Activated naive CD4-positive, alpha-beta T cell treated with anti-CD3 and anti-CD28 coated beads, Interleukin-2, amount 50 U/mL, for 72 hours (primary cell): ENCODE measurements at regions not wholly inside any gene's neighbourhood (a gene's known extent, or its start where the extent isn't known, plus 50 kb on each side); places are given as distances from the start of the nearest gene placed in this dataset.

Experiments
- ATAC-seq, 2 donors: fragments of 150-1000 bp; cut with Tn5 transposase; 2 replicates each; pipeline ENCODE4 v1.10.0; 2021; ENCODE audit warnings: mild to moderate bottlenecking in 2 of 2, moderate library complexity in 2 of 2
- DNase-seq, 2 donors: peaks; one replicate each; pipeline ENCODE4 v3.0.0; 2021 to 2022; ENCODE audit warnings: low spot score in 2 of 2
- H3K27ac Mint-ChIP-seq, 2 donors: one replicate each; pipeline ENCODE4 v1.8.0; 2022; ENCODE audit warnings: mild to moderate bottlenecking in 2 of 2, mixed read lengths in 2 of 2
- H3K36me3 Mint-ChIP-seq, 2 donors: one replicate each; pipeline ENCODE4 v1.8.0; 2022; ENCODE audit warnings: mixed read lengths in 2 of 2
- H3K9me3 Mint-ChIP-seq, 2 donors: one replicate each; pipeline ENCODE4 v1.8.0; 2022; ENCODE audit warnings: mixed read lengths in 2 of 2

DNA sequence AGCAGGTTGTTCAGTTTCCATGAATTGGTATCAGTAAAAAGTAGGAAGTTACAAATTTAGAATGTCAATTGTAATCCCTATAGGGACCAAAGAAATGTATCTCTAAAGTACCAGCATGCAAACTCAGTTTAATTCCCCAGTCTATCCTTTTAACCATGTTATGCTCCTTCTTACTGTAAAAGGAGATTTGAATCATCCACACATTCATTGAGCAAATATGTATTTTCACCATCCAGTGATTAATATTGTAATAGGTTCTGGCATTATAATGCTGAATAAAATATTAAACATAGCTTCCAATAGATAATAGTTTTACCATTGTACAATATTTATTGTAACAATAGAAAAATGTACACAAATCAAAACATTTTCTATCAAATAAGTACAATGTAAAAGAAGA, 228.2 kb upstream of the SEMA3A start:
- H3K9me3 Mint-ChIP-seq: peaks cover 16 to 17% of the 10 kb centered on the region in 2 donors
- no peak overlapping the region for H3K27ac Mint-ChIP-seq
- ATAC-seq (no peak), DNase-seq (no peak)
- H3K36me3 Mint-ChIP-seq: peaks cover 0 to 13% of the 10 kb centered on the region in 2 donors

DNA sequence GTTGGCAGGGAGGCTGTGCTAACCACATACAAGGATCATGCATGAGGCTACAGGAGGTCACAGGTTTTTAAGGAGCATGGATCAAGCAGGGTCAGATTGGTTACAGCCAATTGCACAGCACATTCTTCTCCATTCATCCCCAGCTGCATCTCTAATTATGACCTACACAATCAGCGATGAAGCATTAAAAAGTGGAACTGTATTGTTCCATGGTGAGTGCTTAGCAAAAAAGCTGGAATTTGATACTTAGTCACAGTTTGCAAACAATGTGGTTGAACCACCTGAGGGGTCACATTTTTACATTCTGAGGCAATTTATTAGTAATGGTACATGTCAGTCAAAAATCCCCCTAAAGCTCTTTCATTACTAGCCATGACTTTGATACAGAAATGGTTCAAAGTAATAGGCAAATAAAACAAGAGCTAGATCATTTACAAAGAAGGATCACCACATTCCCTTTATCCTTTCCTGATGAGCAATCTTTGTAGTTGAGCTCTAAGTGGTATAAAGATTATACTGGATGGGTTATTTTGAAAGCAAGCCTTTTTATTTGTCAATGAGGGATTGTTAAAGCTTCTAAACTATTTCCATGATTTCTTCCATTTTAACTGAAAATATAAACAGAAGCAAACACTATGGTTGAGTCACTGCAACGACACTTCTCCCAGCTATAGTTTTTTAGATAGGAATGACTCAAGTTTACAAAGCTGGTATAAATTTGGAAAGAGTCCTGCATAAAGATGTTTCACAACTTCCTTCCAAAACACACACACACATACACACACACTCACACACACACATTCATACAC, 217.8 kb upstream of the SEMA3A start:
- Mint-ChIP-seq H3K27ac (no peak overlapping the region), H3K9me3 (no peaks in the 10 kb centered on the region), H3K36me3 (no peaks in the 10 kb centered on the region)
- no peak for ATAC-seq
- no peak for DNase-seq

- no peak overlapping the region for H3K27ac Mint-ChIP-seq
- ATAC-seq (no peak), DNase-seq (no peak)
- H3K36me3 Mint-ChIP-seq: peaks cover 0 to 6% of the 10 kb centered on the region in 2 donors
- peaks cover 14 to 16% of the 10 kb centered on the region in 2 donors for H3K9me3 Mint-ChIP-seq
These were observed 205.1 kb upstream of the SEMA3A start for GRCh38 chr7:84399661-84400060.

DNA sequence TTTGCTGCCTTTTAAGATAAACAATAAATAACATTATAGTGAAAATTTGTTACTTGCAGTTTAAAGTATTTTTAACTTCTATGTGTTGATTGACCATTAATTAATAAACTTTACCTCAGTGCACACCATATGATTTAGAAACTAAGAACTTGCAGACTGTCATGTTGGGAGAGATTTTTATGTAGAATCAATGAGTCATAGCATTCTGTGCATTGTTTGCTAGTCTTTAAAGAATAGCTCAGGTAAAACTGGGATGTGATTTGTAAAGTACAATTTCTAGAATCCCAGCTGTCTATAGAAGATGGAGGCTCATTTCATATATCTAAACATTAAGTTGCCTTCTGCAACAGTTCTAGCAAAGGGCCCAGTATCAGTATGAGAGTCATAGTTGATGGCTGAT, 199.6 kb upstream of the SEMA3A start:
- DNase-seq (no peak), ATAC-seq (no peak)
- Mint-ChIP-seq H3K27ac (no peak overlapping the region), H3K36me3 (no peaks in the 10 kb centered on the region), H3K9me3 (no peaks in the 10 kb centered on the region)

GRCh38 chr7:84393786-84394185, 199.2 kb upstream of the SEMA3A start:
- H3K36me3 Mint-ChIP-seq: no peaks in the 10 kb centered on the region
- no peak overlapping the region for H3K27ac Mint-ChIP-seq
- ATAC-seq (no peak), DNase-seq (no peak)
- no peaks in the 10 kb centered on the region for H3K9me3 Mint-ChIP-seq

GRCh38 chr7:84390845-84391244, 196.3 kb upstream of the SEMA3A start:
- H3K36me3 Mint-ChIP-seq: no peaks in the 10 kb centered on the region

DNA sequence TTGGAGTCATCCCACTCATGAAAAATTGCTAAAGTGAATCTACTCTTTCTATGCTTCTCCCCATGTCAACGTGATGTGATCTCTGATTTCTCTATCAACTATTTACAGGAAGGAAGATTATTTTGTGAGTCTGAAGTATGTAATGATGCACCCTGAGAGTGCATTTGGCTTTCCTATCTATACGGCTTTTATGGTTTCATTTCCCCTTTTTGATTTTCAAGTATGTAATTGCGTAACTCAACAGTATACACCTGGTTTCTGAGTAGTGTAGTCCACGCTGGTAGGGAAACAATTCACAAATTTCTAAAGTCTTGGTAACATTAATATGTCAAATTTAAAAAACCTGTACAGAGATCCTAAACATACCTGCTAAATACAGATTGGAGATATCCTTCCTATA, 194.7 kb upstream of the SEMA3A start:
- no peaks in the 10 kb centered on the region for H3K36me3 Mint-ChIP-seq
- ATAC-seq (no peak), DNase-seq (no peak)
- H3K27ac Mint-ChIP-seq: no peak overlapping the region
- no peaks in the 10 kb centered on the region for H3K9me3 Mint-ChIP-seq

More at GRCh38 chr7:84390845-84391244, 196.3 kb upstream of the SEMA3A start:
- DNase-seq (no peak), ATAC-seq (no peak)
- Mint-ChIP-seq H3K9me3 (no peaks in the 10 kb centered on the region), H3K27ac (no peak overlapping the region)

DNA sequence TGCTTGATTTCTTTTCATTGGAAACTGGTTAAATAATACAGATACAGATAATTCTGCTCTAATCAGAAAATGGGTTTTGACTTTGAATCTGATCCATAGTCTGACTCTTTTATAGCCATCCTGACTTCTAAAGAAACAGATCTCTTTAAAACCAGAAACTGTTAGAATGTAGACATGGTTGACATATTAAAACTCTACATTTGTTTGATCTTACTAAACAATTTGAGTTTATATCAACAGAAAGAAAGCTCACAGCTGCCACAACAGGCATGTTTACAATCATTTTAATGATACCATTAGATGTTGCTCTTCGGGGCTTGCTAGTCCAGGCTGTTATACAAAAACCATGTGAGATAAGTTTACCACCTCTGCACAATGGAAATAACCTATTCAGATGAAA, 193.0 kb upstream of the SEMA3A start:
- ATAC-seq (no peak), DNase-seq (no peak)
- no peaks in the 10 kb centered on the region for H3K9me3 Mint-ChIP-seq
- H3K36me3 Mint-ChIP-seq: no peaks in the 10 kb centered on the region
- H3K27ac Mint-ChIP-seq: no peak overlapping the region

- H3K36me3 Mint-ChIP-seq: no peaks in the 10 kb centered on the region
- no peaks in the 10 kb centered on the region for H3K9me3 Mint-ChIP-seq
- no peak for DNase-seq
- ATAC-seq: no peak
- no peak overlapping the region for H3K27ac Mint-ChIP-seq
These were observed 189.8 kb upstream of the SEMA3A start for GRCh38 chr7:84384417-84384816.

DNA sequence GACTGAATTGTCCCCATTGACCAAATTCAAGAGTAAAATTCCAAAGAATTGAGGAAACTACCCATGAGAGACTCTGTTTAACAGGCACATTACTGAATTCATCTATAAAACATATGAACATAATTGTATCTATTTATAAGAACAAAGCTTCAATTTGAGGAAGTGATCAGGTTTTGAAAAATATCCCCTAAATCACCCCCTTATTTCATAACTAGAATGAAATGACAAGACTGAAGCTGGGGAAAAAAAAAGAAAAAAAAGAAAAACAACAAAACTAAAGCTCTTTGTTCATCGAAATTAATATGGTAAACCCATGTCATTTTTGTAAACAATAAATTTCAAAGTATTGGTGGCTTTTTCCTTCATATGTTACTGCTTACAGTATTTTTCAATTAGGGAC, 184.9 kb upstream of the SEMA3A start:
- Mint-ChIP-seq H3K36me3 (no peaks in the 10 kb centered on the region), H3K9me3 (no peaks in the 10 kb centered on the region), H3K27ac (no peak overlapping the region)
- no peak for DNase-seq
- ATAC-seq: no peak

GRCh38 chr7:84372712-84373111, 178.1 kb upstream of the SEMA3A start:
- Mint-ChIP-seq H3K9me3 (no peaks in the 10 kb centered on the region), H3K27ac (no peak overlapping the region), H3K36me3 (no peaks in the 10 kb centered on the region)
- no peak for ATAC-seq
- no peak for DNase-seq

- no peak for DNase-seq
- Mint-ChIP-seq H3K36me3 (no peaks in the 10 kb centered on the region), H3K27ac (no peak overlapping the region), H3K9me3 (no peaks in the 10 kb centered on the region)
- ATAC-seq: no peak
These were observed 177.6 kb upstream of the SEMA3A start for GRCh38 chr7:84372155-84372621.

DNA sequence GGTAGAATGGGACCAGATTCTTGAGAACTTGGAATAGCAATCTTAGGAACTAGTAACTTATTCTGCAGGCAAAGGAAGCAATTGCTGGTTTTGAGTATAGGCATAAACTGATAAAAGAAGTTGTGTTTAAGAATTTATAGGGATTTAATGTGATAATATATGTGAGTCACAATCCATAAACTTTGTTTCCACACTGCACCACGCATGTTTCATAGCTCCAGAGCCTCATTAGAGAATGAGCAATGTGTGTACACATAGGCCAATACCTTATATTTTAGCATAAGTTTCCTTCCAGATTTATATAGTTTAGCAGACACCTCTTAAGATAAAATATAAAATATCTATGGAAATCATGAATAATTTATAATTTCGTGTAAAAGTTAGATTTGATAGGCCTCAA, 175.5 kb upstream of the SEMA3A start:
- DNase-seq (no peak), ATAC-seq (no peak)
- no peaks in the 10 kb centered on the region for H3K9me3 Mint-ChIP-seq
- no peak overlapping the region for H3K27ac Mint-ChIP-seq
- no peaks in the 10 kb centered on the region for H3K36me3 Mint-ChIP-seq

GRCh38 chr7:84368122-84368521, 173.5 kb upstream of the SEMA3A start:
- DNase-seq: no peak
- Mint-ChIP-seq H3K27ac (no peak overlapping the region), H3K9me3 (no peaks in the 10 kb centered on the region), H3K36me3 (no peaks in the 10 kb centered on the region)
- ATAC-seq: no peak

DNA sequence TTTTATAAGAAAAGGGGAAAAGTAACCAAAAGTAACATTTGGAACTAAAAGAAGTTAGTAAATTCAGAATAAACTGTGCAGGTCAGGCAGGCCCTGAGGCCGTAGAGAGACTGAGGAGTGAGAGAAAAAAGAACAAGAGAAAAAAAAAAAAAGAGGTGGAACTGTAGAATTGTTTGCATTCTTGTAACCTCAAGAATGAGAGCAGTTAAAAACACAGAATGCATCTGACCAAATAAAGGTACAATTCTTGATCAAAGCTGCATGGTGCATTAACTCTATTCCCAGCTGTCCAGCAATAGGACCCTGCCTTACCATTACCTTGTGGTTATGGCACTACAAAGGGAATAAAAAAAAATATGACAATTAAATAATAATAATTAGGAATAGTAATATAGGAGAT, 170.1 kb upstream of the SEMA3A start:
- no peaks in the 10 kb centered on the region for H3K9me3 Mint-ChIP-seq
- H3K27ac Mint-ChIP-seq: no peak overlapping the region
- ATAC-seq: no peak
- no peak for DNase-seq
- no peaks in the 10 kb centered on the region for H3K36me3 Mint-ChIP-seq

DNA sequence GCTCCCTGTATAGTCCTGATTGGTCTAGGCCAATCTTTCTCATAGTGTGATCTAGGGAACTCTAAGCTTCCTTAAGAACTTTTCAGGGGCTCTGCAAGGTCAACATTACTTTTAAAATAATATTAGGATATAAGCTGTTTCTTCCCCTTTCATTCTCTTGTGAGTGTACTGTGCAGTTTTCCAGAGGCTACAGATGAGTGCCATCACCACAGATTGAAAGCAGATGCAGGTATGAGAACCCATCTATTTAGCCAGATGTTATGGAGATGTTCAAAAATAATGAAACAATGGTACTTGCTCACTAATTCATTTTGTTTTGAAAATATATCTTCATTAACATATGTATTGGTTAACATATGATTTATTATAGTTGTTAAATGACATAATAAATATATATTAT, 169.2 kb upstream of the SEMA3A start:
- no peak for DNase-seq
- Mint-ChIP-seq H3K9me3 (no peaks in the 10 kb centered on the region), H3K36me3 (no peaks in the 10 kb centered on the region), H3K27ac (no peak overlapping the region)
- no peak for ATAC-seq

GRCh38 chr7:84362828-84363227, 168.2 kb upstream of the SEMA3A start:
- Mint-ChIP-seq H3K36me3 (no peaks in the 10 kb centered on the region), H3K27ac (no peak overlapping the region), H3K9me3 (no peaks in the 10 kb centered on the region)
- ATAC-seq (no peak), DNase-seq (no peak)

GRCh38 chr7:84362360-84362759, 167.8 kb upstream of the SEMA3A start:
- Mint-ChIP-seq H3K36me3 (no peaks in the 10 kb centered on the region), H3K27ac (no peak overlapping the region), H3K9me3 (no peaks in the 10 kb centered on the region)
- ATAC-seq: no peak
- no peak for DNase-seq
